ENCODE measurements at regions not wholly inside any gene's neighbourhood (a gene's known extent, or its start where the extent isn't known, plus 50 kb on each side); places are given as distances from the start of the nearest gene placed in this dataset.

DNA sequence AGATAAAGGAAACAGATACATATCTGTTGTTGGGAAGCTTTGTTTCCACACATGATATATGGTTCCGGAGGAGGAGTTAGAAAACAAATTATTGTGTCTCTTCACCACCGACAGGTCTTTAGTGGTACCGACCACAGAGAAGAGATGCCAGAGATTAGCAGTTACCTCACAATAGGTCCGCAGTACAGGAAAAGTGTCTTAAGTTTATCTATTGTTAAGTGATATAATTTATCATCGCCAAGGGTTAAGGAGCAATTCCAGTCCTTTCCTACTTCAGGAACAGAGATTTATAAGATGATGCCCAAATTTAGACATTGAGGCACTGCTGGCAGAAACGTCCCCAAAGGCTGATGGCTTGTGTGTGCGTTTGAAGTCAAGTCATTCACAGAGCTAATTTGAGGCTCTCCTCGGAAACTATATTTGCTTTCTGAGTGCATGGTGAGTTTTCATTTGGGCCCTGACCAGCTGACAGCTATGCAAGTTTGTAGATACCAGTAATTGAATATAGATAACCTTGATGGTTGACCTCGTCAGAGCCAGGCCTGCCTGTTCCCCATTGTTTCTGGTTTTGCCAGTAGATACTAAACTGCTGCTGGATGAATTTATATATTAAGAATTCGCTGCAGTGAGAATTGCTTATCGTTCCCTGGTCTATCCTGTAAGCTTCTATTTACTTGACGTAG is 196.4 kb upstream of the IRX3 start:
- no peak for DNase-seq (ENCODE audit: low spot score)

DNA sequence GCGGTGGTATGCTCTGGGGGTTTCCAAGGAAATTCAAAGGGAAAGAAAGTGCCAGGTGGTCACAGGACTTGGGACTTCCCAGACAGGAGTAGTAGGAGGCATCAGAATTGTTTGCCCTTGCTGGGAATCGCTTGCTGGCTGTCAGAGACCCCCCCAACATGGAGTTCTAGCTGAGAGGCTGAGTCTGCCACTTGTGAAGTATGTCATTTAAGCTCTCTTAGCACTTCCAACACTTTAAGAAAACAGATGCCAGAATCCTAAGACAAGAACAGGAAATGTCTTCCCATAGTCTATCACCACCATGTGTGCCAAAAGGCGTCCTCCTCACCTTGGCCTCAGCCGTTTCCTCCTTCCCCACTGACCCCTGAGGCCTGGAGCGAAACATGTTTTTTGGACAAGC is 193.8 kb upstream of the IRX3 start:
- DNase-seq (ENCODE audit: low spot score), result no peak

DNA sequence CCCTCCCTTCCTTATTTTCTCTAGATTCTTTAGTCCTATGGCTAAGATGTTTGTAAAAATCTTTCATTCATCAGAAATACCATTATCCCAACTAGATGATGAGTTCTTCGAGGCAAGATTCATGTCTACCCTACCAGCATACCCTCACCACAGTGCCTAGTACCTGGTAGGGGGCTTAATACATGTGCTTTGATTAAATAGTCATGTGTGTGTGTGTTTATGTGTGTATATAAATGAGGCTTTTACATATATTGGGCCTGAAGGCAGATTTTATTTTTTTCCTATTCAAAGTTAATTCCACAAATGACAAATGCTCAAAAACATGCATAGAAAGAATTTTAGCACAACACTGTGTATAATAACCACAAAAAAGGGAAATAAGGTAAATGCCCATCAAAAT is 193.0 kb upstream of the IRX3 start:
- DNase-seq (ENCODE audit: low spot score), result no peak

GRCh38 chr16:54477714-54478113 is 191.1 kb upstream of the IRX3 start:
- DNase-seq (ENCODE audit: low spot score), result no peak

GRCh38 chr16:54475019-54475601 is 188.5 kb upstream of the IRX3 start:
- no peak for DNase-seq (ENCODE audit: low spot score)

- DNase-seq (ENCODE audit: low spot score), result no peak
Measured at GRCh38 chr16:54473226-54473993, 186.8 kb upstream of the IRX3 start.

GRCh38 chr16:54467398-54467797 is 180.8 kb upstream of the IRX3 start:
- DNase-seq (ENCODE audit: low spot score), result no peak

- no peak for DNase-seq (ENCODE audit: low spot score)
Measured at GRCh38 chr16:54466233-54466632, 179.6 kb upstream of the IRX3 start.

DNA sequence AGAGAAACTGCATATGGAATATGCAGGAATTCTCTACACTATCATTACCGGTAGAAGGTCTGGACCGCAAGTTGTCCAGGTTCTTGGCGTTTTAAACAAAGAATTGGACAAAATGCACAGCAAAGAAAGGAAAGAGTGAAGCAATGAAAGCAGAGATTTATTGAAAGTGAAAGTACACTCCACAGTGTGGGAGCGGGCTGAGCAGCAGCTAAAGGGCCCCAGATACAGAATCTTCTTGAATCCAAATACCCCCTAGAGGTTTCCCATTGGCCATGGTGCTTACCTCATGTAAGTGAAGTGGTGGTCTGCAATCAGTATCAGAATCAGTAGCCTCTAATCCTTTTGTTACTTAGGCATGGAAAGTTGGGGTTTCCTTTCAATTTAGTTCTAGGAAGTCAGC is 178.5 kb upstream of the IRX3 start:
- no peak for DNase-seq (ENCODE audit: low spot score)

- DNase-seq (ENCODE audit: low spot score), result no peak
Measured at GRCh38 chr16:54462771-54463170, 176.2 kb upstream of the IRX3 start.

DNA sequence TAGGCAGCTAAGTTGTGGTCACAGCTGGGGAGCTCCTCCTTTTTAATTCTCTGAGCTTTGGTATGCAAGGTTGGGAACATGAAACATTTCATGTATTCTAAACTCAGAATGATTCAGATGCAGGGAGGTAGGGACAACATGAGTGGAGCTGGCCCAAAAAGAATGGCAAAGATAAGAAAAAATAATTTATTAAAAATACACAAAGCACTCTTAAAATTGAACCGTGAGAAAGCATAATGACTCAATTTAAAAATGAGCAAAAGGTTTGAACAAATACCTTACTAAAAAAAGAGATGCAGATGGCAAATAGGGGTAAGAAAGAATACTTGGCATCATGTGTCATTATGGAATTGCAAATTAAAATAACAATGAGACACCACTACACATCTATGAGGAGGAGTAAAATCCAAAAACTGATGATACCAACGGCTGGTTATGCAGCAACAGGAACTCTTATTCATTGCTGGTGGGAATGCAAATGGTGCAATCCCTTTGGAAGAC is 175.6 kb upstream of the IRX3 start:
- DNase-seq (ENCODE audit: low spot score), result no peak

DNA sequence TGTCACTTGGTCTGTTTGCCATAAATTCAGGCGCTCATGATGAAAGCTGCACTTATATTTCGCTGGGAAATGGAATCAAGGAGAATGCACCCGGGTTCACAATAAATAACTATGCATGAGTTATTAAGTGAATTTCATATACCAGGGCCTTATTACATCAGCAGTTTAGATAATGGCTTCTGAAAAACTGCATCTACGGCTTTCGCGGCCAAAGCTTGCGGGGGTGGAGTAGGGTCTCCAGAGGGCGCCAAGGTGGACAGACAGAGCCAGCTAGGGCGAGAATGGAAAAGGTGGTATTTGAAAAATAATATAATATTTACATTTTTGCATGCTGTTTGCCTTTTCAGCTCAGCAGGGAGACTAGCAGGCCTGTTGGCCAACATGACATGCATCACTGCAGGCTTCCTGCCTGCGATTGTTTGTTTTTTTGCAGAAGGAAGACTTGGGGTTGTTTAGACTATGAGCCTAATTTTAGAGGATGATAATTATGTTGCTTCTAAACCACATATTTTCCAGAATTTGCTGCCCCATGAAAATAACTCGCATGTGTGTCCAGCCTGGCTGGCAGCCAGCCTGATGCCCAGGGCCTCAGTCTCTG is 173.8 kb upstream of the IRX3 start:
- no peak for DNase-seq (ENCODE audit: low spot score)

DNA sequence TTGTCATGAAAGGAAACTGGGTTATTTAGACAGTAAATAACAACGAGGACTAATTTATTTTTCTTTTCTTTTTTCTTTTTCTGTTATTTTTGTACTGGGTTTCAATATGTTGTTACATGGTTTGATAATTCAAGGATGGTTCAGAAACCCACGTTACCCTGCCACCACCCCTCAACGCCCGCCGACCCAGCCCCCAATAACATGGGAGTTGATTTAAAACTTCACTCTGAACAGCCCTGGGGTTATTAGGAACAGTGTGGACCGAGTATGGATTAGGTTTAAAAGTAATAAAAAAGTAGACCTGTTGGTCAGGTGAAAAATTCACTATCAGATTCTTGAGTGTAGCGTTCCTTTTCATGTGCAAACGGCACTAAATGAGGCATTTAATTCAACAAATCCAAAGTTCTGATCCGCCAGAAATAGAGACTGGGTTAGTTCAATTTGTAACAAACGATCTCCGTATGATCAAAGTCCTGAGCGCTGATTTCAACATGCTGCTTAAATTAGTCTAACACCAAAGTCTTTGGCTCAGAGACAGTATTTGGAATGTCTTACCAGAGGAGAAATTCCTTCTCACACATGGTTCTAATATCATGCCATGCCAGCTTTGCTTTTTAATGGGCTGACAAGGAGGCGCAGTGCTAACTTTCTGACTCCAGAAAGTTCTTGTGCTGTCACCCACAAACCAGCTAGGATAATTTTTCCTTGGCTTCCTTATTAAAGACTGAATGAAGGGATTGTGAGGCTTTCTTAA is 173.1 kb upstream of the IRX3 start:
- DNase-seq (ENCODE audit: low spot score), result no peak

DNA sequence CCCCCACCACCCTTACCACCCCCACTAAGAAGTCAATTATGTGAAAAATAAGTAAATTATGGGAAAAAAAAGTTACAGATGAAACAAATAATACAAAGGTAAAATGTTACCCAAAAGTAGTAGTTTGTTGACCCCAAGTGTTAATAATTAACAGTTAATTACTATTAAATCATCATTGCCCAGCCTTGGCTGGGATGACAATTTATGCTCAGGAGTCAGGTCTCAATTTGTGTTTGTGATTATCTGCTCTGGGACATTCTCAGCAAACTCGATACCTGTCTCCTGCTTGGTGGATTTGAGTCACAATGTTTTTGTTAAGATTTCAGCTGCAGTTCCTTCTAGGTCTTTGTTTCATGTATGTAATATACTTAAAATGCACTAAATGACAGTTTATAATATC is 172.3 kb upstream of the IRX3 start:
- DNase-seq (ENCODE audit: low spot score), result no peak

DNA sequence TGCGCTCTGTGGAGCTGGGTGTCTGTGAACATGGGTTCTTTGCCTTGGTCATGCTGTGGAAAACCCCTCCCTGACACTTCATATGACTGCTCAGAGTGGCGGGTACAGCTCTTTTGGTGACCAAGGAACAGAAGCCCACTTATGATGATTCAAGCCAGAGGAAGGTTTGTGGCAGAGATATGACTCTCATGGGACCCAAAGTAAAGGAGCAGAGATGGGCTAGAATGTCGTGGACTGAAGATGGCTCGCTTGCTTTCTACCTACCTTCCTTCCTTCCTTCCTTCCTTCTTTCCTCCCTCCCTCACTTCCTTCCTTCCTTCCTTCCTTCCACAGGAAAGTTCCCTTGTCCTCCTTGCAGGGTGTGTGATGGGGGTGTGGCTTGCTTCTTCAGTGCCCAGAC is 169.7 kb upstream of the IRX3 start:
- no peak for DNase-seq (ENCODE audit: low spot score)

- no peak for DNase-seq (ENCODE audit: low spot score)
Measured at GRCh38 chr16:54455030-54455725, 168.6 kb upstream of the IRX3 start.

- DNase-seq (ENCODE audit: low spot score), result no peak
Measured at GRCh38 chr16:54454616-54455015, 168.0 kb upstream of the IRX3 start.

- no peak for DNase-seq (ENCODE audit: low spot score)
Measured at GRCh38 chr16:54453871-54454270, 167.3 kb upstream of the IRX3 start.

DNA sequence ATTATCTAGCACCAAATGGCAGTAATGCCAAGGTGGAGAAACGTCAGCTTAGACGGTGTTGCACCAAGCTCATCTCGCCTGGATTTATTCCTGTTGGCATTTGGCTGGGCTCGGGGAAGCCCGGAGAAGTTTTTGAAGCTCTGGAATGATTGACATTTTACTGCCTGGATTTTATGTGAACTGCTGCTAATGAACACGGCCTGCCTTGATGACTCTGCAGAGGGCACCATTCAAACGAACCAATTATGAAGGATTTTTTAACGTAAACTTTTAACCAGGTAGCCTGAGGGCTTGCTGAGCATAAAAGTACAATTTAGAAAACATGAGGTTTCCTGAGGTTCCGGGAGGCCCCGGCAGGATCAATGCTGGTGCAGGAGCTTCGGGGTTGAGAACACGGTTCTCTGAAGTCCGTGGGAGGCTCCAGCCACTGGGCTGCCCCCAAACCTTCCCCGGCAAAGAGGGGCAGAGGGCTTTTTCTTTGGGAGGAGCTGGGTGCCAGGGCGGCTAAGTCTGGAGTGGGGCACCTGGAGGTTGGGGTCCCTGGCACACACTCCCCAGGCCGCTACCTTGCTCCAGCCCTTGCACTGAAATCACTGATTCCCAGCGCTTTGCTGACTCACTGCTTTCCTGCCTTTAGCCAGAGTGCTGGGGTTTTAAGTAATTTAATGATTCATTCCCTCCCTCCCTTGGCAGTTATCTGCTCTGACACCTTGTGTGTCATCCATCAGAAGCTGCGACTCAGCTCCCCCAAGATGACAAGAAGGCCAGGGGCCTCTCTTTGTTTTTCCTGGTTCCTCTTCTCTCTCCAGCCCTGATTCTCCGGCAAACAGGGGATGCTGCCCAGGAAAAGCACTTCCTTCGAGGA is 161.2 kb upstream of the IRX3 start:
- DNase-seq (ENCODE audit: low spot score), result no peak

- no peak for DNase-seq (ENCODE audit: low spot score)
Measured at GRCh38 chr16:54446639-54447038, 160.1 kb upstream of the IRX3 start.
